ENCODE measurements at regions not wholly inside any gene's neighbourhood (a gene's known extent, or its start where the extent isn't known, plus 50 kb on each side); places are given as distances from the start of the nearest gene placed in this dataset.

DNA sequence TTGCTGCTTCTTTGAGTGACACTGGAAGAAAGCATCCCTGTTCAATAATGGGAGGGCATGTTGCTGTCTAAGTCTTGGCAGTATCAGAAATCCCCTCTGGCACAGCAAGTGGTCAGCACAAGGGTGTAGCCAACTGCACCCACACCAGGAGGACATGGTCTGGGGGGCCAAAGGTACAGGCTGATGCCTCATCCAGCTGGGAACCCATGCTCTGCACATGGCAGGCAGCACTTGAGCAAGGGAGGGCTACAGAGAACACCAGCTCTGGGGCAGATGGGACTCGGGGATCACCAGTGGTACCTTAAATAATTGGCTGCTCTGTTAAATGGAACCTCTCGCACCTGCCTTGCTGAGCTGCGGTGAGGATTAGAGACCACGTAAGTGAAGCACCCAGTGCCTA lies 265.2 kb downstream of the SYK start:
- DNase-seq (ENCODE audit: low read depth, low spot score) = no peak

DNA sequence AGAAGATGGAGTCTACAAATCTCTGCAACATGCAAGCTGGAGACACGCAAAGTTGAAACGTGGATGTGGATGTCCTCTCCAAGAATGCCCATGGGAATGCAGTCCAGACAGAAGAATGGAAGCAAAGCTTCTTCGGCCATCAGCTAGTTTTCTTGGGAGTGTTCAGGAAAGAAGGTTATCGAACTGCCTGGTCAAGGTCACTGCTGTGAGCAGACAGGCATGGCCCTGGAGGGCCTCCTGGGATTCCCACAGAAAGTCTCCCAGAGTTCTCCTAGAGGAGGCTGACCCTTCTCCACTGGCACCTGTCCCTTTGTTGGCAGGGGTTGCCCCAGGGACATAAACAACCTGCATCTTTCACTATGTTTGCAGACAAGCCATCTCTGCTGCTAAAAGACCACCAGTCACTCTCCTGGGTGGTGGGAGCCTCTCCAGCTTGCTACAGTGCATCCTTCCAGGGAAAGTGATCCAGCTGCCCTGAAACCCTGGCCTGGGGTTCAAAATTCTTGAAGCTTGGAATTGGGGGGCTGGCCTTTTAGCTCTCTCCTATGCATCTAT lies 265.8 kb downstream of the SYK start:
- no peak for DNase-seq (ENCODE audit: low read depth, low spot score)

DNA sequence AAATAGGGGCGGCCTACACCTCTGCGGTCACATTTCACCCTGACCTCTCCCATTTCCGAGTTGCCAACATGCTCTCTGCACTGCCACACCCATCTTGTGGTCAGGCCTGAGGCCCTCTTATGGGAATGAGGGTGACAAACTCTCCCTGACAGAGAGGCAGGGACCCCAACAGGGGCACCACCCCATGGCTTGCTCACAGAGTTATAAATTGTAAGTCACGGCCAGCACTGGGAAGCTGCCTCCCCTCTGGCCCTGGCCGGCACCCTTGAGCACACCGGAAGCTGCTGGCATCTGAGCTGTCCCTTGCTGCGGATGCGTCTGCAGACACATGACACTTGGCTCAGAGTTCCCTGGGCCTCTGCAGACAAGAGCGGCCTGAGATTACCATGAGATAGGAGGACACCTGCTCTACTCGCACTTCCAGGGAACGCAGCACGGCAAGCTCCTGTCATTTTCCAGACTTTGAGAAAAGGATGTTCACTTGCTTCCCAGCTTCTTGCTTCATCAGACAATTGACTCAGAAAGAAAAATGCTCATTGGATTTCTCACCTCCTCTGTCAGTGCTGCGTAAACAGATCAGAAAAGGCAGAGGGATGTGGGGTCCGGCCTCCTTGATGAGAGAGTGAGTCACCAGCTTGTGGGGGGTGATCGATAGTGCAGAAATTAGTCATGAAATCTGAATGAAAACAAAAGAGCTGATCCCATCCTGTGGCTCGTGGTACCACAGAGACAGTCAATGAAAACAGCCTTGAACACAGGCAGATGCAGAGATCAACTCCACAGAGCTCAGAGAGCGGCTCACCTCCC lies 269.8 kb downstream of the SYK start:
- no peak for DNase-seq (ENCODE audit: low read depth, low spot score)

DNA sequence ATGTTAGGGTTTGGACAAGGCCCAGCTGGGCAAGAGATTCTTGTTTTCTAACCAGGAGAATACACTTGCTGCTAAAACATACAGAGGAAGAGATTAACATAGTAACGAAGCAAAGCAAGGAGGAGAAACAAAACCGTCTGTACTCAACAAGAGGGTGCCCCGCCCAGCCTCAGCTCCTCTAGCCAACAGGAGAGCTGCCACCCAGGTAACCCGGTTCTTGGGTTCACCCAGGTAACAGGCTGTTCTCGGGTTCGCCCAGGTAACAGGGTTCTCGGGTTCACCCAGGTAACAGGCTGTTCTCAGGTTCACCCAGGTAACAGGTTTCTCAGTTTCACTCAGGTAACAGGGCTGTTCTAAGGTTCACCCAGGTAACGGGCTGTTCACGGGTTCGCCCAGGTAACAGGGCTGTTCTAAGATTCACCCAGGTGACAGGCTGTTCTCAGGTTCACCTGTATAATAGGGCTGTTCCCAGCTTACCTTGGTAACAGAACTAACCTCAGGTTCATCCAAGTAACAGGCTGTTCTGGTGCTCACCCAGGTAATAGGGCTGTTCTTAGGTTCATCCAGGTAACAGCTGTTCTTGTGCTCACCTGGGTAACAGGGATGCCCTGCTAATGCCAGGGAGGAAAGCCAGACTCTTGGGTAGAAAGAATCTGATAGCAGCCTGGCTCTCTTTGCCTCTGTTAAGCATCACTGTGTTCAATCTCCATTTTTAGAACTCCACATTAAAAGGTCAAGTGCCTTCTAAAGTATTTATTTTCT lies 271.6 kb downstream of the SYK start:
- DNase-seq (ENCODE audit: low read depth, low spot score) = no peak

DNA sequence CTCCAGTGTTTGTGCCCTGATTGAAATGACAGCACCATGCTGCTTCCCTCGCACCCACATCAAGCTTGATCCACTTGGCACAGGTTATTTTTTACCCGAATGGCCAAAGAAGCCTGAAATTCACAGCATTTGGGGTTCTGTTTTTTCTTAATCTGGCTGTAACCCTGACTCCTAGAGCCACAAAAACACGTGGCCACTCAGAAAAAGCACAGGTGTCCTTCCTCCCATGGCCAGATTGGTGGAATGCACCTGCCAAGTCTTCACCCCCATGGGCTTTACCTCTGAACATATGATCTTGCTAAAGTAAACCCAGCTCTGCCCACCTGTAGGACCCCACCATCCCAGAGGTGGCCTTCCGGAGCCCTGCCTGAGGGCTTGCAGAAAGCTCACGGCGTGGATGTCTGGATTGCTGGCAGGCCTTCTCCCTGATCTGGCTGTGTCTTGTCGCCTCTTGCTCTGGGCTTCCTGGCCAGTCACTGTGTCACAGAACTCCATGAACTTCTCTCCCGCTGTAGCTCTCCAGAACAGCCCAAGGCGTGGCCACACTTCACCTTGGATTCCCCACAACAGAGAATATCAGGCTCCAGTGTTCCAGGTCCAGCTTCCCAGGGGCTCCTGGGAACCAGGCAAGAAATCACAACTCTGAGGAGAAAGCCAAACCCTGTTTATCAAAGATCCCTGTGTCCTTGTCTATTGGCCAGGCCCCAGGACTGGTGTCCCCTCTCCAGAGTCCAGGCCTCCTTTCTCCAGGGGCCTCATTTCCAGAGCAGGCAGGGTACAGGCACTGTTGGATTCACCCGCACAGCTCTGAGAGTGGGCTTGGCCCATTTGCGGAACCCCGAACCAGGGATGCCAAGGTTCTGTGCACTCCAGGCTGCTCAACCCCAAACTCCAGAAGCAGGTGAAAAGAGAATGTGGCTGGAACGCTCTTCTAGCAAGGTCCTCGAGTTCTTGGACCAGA lies 272.5 kb downstream of the SYK start:
- DNase-seq (ENCODE audit: low read depth, low spot score) = no peak

DNA sequence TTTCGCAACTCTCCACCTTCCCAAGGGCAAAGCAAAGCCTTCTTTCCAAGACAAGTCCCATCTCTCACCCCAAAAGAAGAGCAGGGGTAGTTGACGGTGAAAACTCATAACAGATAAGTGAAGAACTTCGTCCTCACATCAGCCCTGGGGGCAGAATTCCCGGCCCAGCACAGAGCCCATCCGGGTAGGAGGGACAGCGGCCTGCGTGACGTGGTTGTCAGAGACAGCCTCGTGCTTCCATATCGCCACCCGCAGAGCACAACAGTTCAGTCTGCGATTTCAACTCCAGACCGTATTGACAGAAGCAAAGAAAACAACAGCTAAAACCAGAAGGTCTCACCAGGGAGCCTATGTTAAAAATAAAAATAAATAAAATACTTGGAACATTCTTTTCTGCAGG lies 273.2 kb downstream of the SYK start:
- no peak for DNase-seq (ENCODE audit: low read depth, low spot score)

DNA sequence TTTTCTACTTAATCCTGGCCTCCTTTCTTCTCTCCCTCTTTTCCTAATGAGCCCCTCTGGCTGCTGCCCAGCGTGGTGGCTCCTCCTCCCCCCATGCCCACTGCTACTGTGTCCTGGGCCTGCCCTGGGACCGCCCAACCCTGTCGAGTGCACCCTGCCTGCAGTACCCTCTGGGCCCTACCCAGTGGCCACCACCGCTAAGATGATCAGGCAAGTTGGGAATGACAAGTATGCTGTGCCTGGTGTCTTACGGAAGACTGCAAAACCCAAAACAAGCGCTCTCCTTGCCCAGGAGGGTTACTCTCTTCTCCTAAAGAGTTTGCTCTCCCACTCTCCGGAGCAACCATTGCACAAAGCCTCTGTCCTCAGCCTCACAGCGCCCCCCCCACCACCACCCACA lies 273.7 kb downstream of the SYK start:
- DNase-seq (ENCODE audit: low read depth, low spot score) = no peak

DNA sequence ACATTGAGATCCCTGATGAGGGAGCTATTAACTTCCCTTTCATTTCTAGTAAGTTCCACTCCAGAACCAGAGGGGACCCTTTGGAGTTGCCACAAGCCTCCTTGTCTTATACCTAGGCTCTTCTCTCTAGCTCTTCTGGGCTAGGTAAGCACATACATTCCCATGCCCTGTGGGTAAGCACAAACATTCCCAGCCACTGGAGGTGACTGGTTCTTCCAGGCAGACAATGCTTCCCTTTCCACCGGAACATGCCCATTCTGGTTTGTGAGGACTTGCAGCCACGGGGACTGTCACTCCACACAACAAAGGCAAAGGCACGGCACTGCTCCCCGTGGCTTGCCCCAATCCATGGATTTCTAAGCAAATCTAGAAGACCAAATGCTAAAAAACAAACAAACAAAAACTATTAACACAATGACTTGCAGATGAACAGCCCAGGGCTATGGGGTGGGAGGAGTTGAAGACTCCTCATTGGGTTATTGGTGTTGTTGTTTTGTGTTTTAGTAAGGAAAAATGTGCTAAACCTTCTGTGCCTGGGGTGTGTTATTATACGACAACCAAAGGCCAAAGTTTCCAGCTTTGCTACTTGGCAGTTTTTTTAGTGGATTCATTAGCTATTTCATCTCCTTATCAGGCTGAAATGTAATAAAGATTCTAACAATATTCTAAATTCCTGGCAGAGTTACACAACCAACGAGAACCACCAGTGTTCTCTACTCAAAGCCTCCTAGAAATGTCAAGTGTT lies 276.2 kb downstream of the SYK start:
- DNase-seq (ENCODE audit: low read depth, low spot score) = no peak

DNA sequence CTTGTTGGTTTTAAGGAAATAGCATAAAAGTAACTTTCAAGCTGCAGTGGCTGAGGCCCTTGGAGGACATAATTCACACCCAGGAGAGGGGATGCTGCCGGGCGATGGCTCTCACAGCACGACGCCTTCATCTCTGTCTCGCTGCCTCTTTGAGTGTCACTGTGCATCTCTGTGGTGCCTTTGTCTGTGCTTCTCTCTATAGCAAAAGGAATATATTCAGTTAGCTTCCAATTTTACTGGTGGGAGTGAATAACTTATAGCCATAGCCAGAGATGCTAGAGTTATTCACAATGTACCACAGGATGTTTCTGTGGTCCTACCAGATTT lies 276.7 kb downstream of the SYK start:
- DNase-seq (ENCODE audit: low read depth, low spot score) = no peak

DNA sequence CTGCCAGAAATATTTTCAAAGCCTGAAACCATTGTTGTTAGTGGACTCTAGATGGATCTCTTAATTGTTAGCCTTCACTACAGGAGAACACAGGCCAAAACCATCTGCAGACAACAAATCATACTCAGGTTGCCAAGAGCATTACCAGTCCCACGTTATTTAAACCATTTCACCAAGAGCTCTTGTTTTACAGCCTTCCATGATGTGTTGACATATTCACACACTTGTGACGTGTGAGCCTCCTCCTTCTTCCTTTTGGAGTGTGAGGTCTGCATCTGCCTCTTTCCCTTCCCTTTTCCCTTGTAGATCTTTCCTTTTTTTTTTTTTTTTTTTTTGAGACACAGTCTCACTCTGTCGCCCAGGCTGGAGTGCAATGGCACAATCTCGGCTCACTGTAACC lies 279.0 kb downstream of the AUH start:
- DNase-seq (ENCODE audit: low read depth, low spot score) = no peak

DNA sequence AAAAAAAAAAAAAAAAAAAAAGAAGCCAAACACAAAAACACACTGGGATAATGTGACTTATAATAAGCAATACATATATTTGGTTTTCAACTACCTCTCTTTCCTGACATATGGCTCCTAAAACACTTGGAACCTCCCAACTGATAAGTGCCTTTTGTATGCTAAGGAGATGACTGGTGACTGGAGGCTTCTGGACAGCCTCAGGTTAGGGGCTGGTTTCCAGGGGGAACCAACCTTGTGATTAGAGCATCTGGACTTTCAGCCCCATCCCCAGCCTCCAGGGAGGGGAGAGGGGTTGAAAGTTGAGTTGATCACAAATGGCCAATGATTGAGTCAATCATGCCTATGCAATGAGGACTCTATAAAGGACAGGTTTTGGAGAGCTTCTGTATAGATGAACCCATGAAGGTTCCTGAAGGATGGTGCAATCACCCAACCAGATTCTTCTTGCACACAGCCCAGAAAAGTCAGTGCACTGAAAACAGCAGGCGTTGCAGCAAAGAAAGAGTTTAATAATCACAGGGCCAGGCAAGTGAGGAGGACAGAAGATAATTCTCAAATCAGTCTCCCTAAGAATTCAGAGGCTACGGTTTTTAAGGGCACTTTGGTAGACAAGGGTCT lies 276.7 kb downstream of the AUH start:
- DNase-seq (ENCODE audit: low read depth, low spot score) = no peak

DNA sequence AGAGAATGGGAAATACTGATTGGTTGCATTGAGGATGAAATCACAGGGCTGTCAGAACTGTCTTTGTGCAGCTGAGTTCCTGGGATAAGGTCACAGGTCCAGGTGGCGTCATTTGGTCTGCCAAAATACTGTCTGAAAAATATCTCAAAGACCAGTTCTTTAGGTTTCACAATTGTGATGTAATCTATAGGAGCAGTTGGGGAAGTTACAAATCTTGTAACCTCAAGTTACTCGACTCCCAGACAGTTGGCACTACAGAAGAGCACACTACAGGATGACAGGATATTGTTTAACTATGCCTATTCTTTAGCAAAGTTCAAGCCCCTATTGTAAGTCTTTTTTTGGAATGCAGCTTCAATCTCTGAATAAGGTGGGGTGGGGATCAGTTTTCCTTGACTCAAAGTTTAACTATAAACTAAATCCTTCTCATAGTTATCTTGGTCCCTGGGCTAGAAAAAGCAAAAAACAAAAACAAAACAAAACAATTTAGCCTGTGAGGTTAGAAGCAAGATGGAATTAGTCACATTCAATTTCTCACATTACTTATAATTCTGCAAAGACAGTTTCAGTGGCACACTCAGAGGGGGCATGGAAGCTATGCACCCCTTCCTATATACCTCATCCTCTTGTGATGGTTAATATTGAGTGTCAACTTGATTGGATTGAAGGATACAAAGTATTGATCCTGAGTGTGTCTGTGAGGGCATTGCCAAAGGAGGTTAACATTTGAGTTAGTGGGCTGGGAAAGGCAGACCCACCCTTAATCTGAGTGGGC lies 276.0 kb downstream of the AUH start:
- no peak for DNase-seq (ENCODE audit: low read depth, low spot score)

DNA sequence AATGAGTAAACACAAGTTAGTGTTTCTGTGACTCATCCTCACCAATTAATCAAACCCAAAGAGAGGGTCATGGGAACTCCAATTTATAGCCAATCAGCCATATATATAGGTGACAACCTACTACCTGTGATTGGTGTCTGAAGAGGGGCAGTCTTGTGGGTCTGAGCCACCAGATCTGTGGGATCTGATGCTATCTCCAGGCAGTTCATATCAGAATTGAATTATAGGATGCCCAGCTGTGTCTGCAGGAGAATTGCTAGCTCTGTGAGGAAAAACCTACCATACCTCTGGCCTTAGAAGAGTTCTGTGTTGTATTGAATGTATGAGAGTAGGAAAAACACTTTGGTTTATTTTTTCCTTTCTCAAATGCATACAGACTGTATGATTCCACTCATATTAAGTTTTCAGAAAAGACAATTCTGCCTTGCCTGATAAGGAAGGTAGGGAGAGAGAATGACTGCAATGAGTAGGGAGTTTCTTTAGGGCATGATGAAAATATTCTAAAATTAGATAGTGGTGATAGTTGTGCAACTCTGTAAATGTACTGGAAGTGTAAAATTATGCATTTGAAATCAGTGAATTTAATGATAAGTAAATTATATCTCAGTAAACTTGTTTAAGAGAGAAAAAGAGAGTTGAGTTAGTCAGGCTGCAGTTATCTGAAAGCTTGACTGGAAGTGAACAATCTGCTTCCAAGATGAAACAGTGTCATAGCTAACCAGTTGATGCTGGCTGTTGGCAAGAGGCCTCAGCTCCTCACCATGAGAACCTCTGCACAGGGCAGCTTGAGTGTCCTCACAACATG lies 274.9 kb downstream of the AUH start:
- no peak for DNase-seq (ENCODE audit: low read depth, low spot score)

DNA sequence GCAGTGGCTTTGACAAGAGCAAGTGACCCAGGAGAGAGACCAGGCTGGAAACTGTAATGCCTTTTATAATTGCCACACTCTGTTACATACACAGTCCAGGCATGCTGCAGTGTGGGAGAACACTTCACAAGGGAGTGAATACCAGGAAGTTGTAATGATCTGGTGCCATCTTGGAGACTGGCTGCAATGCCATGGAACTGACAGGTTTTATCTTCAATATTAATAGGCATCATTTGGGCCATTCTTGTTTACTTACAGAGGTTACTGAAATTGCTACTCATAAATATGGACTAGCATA lies 274.3 kb downstream of the AUH start:
- no peak for DNase-seq (ENCODE audit: low read depth, low spot score)

DNA sequence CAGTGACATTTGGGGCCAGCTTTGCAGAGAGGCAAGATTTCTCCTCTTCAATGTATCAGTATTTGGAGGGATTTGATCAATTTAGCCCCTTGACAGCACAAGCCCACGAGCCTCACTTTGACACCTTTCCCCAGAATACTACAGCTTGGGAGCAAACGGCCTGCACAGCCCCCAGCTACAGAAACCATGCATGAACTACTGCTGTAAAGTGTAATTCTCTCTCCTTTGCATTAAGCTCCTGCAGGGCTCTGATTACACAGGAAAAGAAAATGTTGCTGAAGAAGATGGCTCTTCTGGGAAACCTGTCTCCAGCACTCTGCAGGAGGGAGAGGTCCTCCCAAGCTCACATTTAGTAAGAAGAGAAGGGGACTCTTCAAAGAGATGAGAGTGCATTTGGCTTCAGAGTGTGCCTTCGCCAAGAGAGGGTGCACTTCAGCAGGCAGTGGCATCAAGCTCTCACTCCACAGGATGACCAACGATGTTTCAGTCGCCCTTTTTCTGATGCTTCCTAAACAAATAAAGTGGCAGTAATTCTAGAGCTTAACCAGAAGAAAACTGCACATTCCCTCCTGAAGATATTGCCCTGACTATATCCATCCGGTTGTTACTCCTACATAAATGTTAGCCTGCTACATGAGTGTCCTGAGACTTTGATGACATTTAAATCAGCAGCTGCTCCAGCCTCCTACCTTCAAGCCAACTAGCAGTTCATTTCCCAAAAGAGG lies 272.2 kb downstream of the AUH start:
- no peak for DNase-seq (ENCODE audit: low read depth, low spot score)

DNA sequence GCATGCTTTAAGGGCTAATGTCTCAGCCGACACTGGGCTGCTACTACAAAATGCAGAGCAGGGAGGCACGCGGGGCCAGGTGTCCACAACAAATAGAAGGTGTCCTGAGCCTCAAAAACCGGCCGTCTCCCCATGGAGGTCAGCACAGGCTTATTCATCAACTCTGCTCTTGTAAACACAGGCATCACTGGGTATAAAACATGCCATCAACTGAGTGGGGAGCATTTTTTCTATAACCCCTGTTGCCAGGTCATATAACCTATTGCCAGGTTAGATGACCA lies 271.6 kb downstream of the AUH start:
- no peak for DNase-seq (ENCODE audit: low read depth, low spot score)

DNA sequence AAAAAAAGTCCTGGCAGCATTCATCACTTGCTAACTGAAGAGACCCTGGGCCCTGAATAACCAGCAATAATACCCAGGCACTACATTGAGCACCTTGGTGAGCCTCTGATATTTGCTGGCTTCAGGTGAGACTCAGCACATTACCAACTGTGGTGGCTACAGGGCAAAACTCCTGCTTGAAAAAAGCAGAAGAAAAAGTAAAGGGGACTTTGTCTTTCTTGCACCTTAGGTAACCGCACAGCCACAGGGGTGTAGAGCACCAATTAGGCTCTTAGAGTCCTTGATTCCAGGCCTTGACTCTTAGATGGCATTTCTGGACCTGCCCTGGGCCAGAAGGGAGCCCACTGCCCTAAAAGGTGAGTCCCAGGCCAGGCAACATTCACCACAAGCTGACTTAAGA lies 269.5 kb downstream of the AUH start:
- DNase-seq (ENCODE audit: low read depth, low spot score) = no peak

DNA sequence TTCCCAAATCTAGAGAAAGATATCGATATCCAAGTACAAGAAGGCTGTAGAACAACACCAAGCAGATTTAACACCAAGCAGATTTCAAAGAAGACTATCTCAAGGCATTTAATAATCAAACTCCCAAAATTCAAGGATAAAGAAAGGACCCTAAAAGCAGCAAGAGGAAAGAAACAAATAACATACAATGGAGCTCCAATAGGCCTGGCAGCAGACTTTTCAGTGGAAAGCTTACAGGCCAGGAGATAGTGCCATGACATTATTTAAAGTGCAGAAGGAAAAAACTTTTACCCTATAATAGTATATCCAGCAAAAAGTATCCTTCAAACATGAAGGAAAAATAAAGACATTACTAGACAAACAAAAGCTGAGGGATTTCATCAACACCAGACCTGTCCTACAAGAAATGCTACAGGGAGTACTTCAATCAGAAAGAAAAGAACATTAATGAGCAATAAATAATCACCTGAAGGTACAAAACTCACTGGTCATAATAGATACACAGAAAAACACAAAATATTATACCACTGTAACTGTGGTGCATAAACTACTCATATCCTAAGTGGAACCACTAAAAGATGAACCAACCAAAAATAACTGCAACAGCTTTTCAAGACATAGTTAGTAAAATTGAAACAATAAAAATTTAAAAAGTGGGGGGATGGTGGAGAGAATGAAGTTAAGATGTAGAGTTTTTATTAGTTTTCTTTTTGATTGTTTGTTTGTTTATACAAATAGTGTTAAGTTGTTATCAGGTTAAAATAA lies 267.2 kb downstream of the AUH start:
- no peak for DNase-seq (ENCODE audit: low read depth, low spot score)

Measured in pulmonary artery endothelial cell (primary cell).